ENCODE measurements at regions not wholly inside any gene's neighbourhood (a gene's known extent, or its start where the extent isn't known, plus 50 kb on each side); places are given as distances from the start of the nearest gene placed in this dataset.
A peak's percentile ranks its signal among the peaks of the same experiment; 100 is the strongest.

GRCh38 chr5:66436721-66437120 lies 159.5 kb upstream of the MAST4 start:
- Histone ChIP-seq H3K56ac (ENCODE audit: insufficient read length, low read depth, low read length) (no peak overlapping the region), H3K4ac (ENCODE audit: low read depth, low read length) (no peak overlapping the region), H3K14ac (ENCODE audit: insufficient read depth, low read length) (no peak overlapping the region), H3K9ac (ENCODE audit: extremely low read depth, insufficient read length, low read length) (no peak overlapping the region), H4K91ac (ENCODE audit: insufficient read length, low read depth, low read length) (no peak overlapping the region), H2AFZ (ENCODE audit: low read length) (no peak overlapping the region), H3T11ph (ENCODE audit: low read length) (no peak overlapping the region), H4K5ac (ENCODE audit: insufficient read length, low read depth, low read length) (no peak overlapping the region), H4K8ac (replicated peaks; ENCODE audit: insufficient read length, low read depth, low read length) (no peak overlapping the region), H3K18ac (ENCODE audit: insufficient read length, low read depth, low read length) (no peak overlapping the region), H2BK5ac (ENCODE audit: insufficient read length, low read length) (no peak overlapping the region), H4K20me1 (ENCODE audit: control insufficient read depth, insufficient read depth, insufficient read length) (no peaks in the 10 kb centered on the region), H2BK12ac (ENCODE audit: insufficient read length, low read depth, low read length) (no peak overlapping the region), H3K27ac (ENCODE audit: insufficient read length, low read depth, low read length) (no peak overlapping the region), H2BK15ac (ENCODE audit: low read depth, low read length) (no peak overlapping the region), H3K79me1 (ENCODE audit: insufficient read depth, low read depth, low read length, poor library complexity, severe bottlenecking) (no peaks in the 10 kb centered on the region), H3K23me2 (ENCODE audit: insufficient read length, low read depth, low read length, poor library complexity, severe bottlenecking) (no peaks in the 10 kb centered on the region), H2BK120ac (ENCODE audit: low read depth, low read length, poor library complexity, severe bottlenecking) (no peak overlapping the region), H3K23ac (ENCODE audit: insufficient read length, low read depth, low read length) (no peak overlapping the region), H3K4me2 (ENCODE audit: insufficient read depth, insufficient read length, low read length) (no peak overlapping the region), H3K4me1 (ENCODE audit: insufficient read depth, low read length) (no peaks in the 10 kb centered on the region), H2BK20ac (ENCODE audit: low read depth, low read length, poor library complexity, severe bottlenecking) (no peak overlapping the region), H3K27me3 (ENCODE audit: insufficient read depth, low read length) (no peaks in the 10 kb centered on the region), H3K79me2 (ENCODE audit: insufficient read depth, low read length) (no peaks in the 10 kb centered on the region), H2AK5ac (ENCODE audit: insufficient read length, low read length) (no peak overlapping the region), H3K9me3 (ENCODE audit: control insufficient read depth, low read depth, low read length) (no peaks in the 10 kb centered on the region)
- DNase-seq, result peak; percentile 59
- Mint-ChIP-seq H3K27ac (no peak overlapping the region), H3K27me3 (ENCODE audit: low read depth) (no peaks in the 10 kb centered on the region), H3K4me3 (no peak overlapping the region), H3K36me3 (ENCODE audit: insufficient read depth in 1 of 3, low read depth in 3 of 3) (no peaks in the 10 kb centered on the region; a peak in 1 of 7 replicates), H3K9me3 (no peaks in the 10 kb centered on the region; a peak in 1 of 5 replicates), H3K4me1 (no peaks in the 10 kb centered on the region)
- peak; percentile 60 for TF ChIP-seq CTCF (conservative IDR thresholded peaks at IDR 0.05)
- WGBS (ENCODE audit: extremely low coverage, insufficient read length, low lambda C conversion rate), result no CpG with 5 or more reads among the region's 3 CpGs

Data from H9 (cell line).